Astrocyte of the cerebellum (primary cell): ENCODE measurements at regions not wholly inside any gene's neighbourhood (a gene's known extent, or its start where the extent isn't known, plus 50 kb on each side); places are given as distances from the start of the nearest gene placed in this dataset.
A peak's percentile ranks its signal among the peaks of the same experiment; 100 is the strongest.

Experiments used
- DNase-seq: peaks from one replicate; pipeline ENCODE4 v3.0.0-alpha.2; 2011; ENCODE audit warnings: low read depth
- H3K4me3 ChIP-seq: 2 replicates; pipeline ENCODE4 v1.5.1; 2011; ENCODE audit warnings: mild to moderate bottlenecking, low read depth, low read length, moderate library complexity
- CTCF ChIP-seq: IDR thresholded peaks from 2 replicates; pipeline ENCODE4 v1.5.1; 2012; ENCODE audit warnings: low read length, low read depth, moderate library complexity, mild to moderate bottlenecking; ENCODE audit errors: missing control alignments
- in situ Hi-C: cut with HindIII; loops from 2 replicates; pipeline ENCODE4 v1.10.0; 2017; ENCODE audit warnings: low sequenced_read_pairs

GRCh38 chr14:45715946-45716345 lies 462.9 kb upstream of the MIS18BP1 start:
- H3K4me3 ChIP-seq = no peak overlapping the region
- no peak for TF ChIP-seq CTCF
- in situ Hi-C loops = no loop called here
- DNase-seq = no peak

GRCh38 chr14:45709541-45709940 lies 456.5 kb upstream of the MIS18BP1 start:
- TF ChIP-seq CTCF = no peak
- in situ Hi-C loops = no loop called here
- H3K4me3 ChIP-seq = no peak overlapping the region
- DNase-seq = no peak

GRCh38 chr14:45705940-45706534 lies 453.0 kb upstream of the MIS18BP1 start:
- TF ChIP-seq CTCF = no peak
- in situ Hi-C loops = no loop called here
- H3K4me3 ChIP-seq = no peak overlapping the region
- peak; percentile 12 for DNase-seq

- in situ Hi-C loops = no loop called here
Measured at GRCh38 chr14:45699471-45699870, 446.5 kb upstream of the MIS18BP1 start.

GRCh38 chr14:45698462-45699134 lies 445.6 kb upstream of the MIS18BP1 start:
- no peak overlapping the region for H3K4me3 ChIP-seq
- no peak for TF ChIP-seq CTCF
- DNase-seq = no peak
- in situ Hi-C loops = no loop called here

More at GRCh38 chr14:45699471-45699870, 446.5 kb upstream of the MIS18BP1 start:
- H3K4me3 ChIP-seq = no peak overlapping the region
- DNase-seq = peak; percentile 37
- no peak for TF ChIP-seq CTCF

GRCh38 chr14:45686771-45687170 lies 433.8 kb upstream of the MIS18BP1 start:
- peak; percentile 18 for DNase-seq
- no peak overlapping the region for H3K4me3 ChIP-seq
- in situ Hi-C loops = no loop called here
- no peak for TF ChIP-seq CTCF
